CD4-positive, alpha-beta T cell treated with Interleukin-15 for 4 hours (primary cell): ENCODE measurements at regions not wholly inside any gene's neighbourhood (a gene's known extent, or its start where the extent isn't known, plus 50 kb on each side); places are given as distances from the start of the nearest gene placed in this dataset.
A peak's percentile ranks its signal among the peaks of the same experiment; 100 is the strongest.

ENCODE experiments used
- DNase-seq: peaks from one replicate; pipeline ENCODE4 v3.0.0-alpha.2; 2020; ENCODE audit warnings: low spot score

- DNase-seq = no peak
Observed at GRCh38 chr3:187618722-187619121, 51.5 kb downstream of the SST start.

- no peak for DNase-seq
Observed at GRCh38 chr3:187617213-187617612, 53.0 kb downstream of the SST start.

GRCh38 chr3:187616307-187616972 is 53.8 kb downstream of the SST start:
- DNase-seq = peak; percentile 42

GRCh38 chr3:187615630-187616029 is 54.6 kb downstream of the SST start:
- DNase-seq = no peak

GRCh38 chr3:187612656-187613055 is 57.5 kb downstream of the SST start:
- DNase-seq = no peak

- DNase-seq = no peak
Observed at GRCh38 chr3:187610981-187611511, 59.1 kb downstream of the SST start.

- no peak for DNase-seq
Observed at GRCh38 chr3:187594272-187594671, 75.9 kb downstream of the SST start.

- DNase-seq = no peak
Observed at GRCh38 chr3:187593451-187593850, 76.7 kb downstream of the SST start.

GRCh38 chr3:187590861-187591576 is 79.2 kb downstream of the SST start:
- DNase-seq = no peak

- DNase-seq = no peak
Observed at GRCh38 chr3:187587076-187587475, 83.1 kb downstream of the SST start.

GRCh38 chr3:187586226-187586625 is 84.0 kb downstream of the SST start:
- no peak for DNase-seq

- no peak for DNase-seq
Observed at GRCh38 chr3:187572441-187572840, 97.8 kb downstream of the SST start.

- no peak for DNase-seq
Observed at GRCh38 chr3:187571701-187572100, 98.5 kb downstream of the SST start.

GRCh38 chr3:187570776-187571175 is 99.4 kb downstream of the SST start:
- no peak for DNase-seq

GRCh38 chr3:187568171-187568570 is 102.0 kb downstream of the SST start:
- DNase-seq = no peak

GRCh38 chr3:187567661-187568121 is 102.5 kb downstream of the SST start:
- DNase-seq = no peak

GRCh38 chr3:187567021-187567420 is 103.2 kb downstream of the SST start:
- DNase-seq = no peak

- DNase-seq = no peak
Observed at GRCh38 chr3:187565701-187566100, 104.5 kb downstream of the SST start.

- DNase-seq = no peak
Observed at GRCh38 chr3:187558990-187559389, 111.2 kb downstream of the SST start.

- no peak for DNase-seq
Observed at GRCh38 chr3:187551416-187551815, 118.8 kb downstream of the SST start.

- no peak for DNase-seq
Observed at GRCh38 chr3:187550446-187550845, 119.7 kb downstream of the SST start.

- no peak for DNase-seq
Observed at GRCh38 chr3:187545366-187545765, 124.8 kb downstream of the SST start.

GRCh38 chr3:187544326-187544725 is 125.9 kb downstream of the SST start:
- no peak for DNase-seq
